HG03060 (cell line): ENCODE measurements at regions not wholly inside any gene's neighbourhood (a gene's known extent, or its start where the extent isn't known, plus 50 kb on each side); places are given as distances from the start of the nearest gene placed in this dataset.

Source experiments
- ATAC-seq: cut with Tn5 transposase; IDR thresholded peaks from one replicate; pipeline ENCODE4 v1.9.1; 2021; ENCODE audit warnings: low read depth, moderate number of reproducible peaks; ENCODE audit not compliant: unreplicated experiment

DNA sequence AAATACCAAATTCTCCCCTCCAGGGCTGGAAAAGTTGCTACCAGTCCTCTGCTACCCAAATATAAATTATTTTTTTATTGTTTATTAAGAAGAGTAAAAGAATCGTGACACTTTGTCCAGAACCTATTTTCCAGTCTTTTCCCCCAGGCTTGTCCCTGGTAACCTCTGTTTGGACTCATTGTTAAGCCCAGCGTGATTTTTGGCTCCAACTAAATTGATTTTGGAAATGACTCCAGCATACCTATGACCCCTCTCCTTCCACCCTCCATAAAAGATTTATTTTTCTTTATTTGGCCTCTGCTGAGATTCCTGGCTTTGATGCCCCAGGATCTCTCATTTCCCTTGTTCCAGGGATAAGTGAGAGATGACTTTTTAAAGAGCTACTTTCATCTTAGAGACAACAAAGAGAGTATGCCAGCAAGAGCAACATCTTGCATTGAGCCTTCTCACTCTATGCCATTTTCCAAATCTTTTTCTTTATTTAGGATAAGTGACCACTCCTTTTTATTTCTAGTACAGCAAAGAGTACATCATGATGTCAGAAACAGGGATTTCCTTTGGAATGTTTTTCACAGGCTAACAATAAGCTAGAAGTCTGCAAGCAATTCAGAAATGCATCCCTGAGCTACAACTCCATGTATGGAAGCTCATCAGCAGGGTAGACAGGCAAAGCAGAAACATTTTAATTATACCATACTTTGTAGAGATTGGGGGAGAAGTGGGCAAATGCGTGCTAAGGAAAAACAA is 75.8 kb downstream of the DAD1 start:
- no peak for ATAC-seq

- ATAC-seq, result no peak
Measured at GRCh38 chr14:22512106-22512814, 76.8 kb downstream of the DAD1 start.

GRCh38 chr14:22510527-22511110 is 78.4 kb downstream of the DAD1 start:
- ATAC-seq, result no peak

GRCh38 chr14:22509751-22510300 is 79.2 kb downstream of the DAD1 start:
- no peak for ATAC-seq

- ATAC-seq, result no peak
Measured at GRCh38 chr14:22509036-22509709, 79.9 kb downstream of the DAD1 start.

- no peak for ATAC-seq
Measured at GRCh38 chr14:22508662-22509035, 80.4 kb downstream of the DAD1 start.

DNA sequence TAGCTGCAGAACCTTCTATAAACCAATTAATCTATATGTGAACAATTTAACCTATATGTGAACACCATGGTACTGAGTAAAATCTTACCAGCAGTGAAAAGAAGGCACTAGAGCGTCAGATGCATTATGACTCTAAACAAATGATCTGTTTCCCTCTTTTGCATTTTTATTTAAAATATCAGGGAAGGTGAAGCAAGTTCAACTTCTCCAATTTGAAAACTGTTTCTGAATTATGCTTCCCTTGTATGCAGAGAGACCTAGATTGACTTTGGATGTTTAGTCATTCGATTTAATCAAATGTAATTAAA is 80.9 kb downstream of the DAD1 start:
- ATAC-seq, result no peak

GRCh38 chr14:22506778-22507351 is 82.2 kb downstream of the DAD1 start:
- ATAC-seq, result no peak

DNA sequence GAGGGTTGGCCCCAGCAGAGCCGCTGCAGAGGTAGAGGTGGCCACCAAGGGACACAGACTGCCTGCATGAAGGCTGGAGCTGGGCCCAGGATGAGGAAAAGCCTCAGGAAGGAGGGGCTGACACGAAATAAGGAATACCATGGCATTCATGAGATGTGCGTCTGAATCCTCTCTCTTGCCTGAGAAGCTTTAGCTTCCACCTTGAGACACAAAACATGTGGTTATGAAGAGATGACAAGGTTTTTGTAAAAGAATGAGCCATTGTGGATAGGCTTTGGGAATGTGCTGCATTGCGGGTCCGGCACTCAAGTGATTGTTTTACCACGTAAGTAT is 82.7 kb downstream of the DAD1 start:
- ATAC-seq, result no peak

- ATAC-seq, result no peak
Measured at GRCh38 chr14:22505697-22506377, 83.2 kb downstream of the DAD1 start.

GRCh38 chr14:22505309-22505696 is 83.7 kb downstream of the DAD1 start:
- no peak for ATAC-seq

DNA sequence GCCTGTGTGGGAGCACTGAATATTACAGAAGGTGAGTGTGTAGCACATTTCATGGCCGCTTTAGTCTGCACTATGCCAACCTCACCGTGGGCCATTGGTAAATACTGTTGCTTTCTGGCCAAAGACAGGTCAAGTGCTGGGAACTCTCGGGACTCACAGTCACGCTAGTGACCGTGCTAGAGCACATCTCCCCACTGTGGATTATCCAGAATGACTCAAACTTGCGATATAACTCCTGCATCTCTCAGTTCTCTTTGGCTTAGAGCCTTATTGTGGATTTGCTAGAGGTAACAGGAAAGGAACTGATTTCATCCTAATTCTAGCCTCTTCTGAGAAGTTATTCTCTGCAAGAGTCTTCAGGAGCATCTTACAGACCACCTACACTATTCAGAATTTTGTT is 86.5 kb downstream of the DAD1 start:
- no peak for ATAC-seq

DNA sequence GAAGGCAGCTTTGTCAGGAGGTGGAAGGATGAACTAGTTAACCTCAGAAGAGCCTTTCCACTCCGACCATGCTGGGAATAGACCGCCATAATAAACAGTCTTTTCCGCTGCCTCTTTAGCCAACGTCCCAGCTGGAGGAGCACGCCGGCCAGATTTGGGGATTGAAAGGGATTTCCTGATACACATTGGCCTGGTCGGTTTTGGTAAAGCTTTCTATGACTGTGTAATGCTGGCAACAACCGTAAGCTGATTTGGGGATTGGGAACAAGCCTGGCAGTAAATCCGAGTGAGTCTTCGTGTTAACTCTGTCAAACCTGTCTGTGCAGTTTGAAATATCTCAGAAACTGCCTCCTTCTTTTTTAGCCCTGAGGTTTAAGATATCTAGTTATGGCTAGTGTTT is 87.0 kb downstream of the DAD1 start:
- ATAC-seq, result no peak

- ATAC-seq, result no peak
Measured at GRCh38 chr14:22500954-22501726, 87.9 kb downstream of the DAD1 start.

GRCh38 chr14:22500525-22500924 is 88.5 kb downstream of the DAD1 start:
- ATAC-seq, result no peak

DNA sequence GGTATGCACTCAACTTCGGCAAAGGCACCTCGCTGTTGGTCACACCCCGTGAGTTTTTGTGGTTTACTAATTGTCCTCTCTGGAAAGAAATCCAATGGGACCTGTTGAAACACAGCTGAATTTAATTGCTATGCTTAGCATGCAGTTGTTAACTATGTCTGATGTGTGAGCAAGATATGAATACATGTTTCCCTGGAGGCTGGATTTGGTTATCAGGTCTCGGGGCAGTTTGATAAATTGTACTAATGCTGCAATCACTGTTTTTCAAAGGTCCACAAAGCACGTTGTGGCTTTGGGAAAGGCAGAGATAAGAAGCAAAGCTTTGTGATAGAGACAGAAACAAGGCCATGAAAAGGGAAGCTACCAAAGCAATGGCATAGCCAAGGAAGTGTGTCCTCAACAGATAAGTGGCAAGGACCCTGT is 91.3 kb downstream of the DAD1 start:
- ATAC-seq, result no peak

GRCh38 chr14:22497144-22497423 is 91.9 kb downstream of the DAD1 start:
- no peak for ATAC-seq

DNA sequence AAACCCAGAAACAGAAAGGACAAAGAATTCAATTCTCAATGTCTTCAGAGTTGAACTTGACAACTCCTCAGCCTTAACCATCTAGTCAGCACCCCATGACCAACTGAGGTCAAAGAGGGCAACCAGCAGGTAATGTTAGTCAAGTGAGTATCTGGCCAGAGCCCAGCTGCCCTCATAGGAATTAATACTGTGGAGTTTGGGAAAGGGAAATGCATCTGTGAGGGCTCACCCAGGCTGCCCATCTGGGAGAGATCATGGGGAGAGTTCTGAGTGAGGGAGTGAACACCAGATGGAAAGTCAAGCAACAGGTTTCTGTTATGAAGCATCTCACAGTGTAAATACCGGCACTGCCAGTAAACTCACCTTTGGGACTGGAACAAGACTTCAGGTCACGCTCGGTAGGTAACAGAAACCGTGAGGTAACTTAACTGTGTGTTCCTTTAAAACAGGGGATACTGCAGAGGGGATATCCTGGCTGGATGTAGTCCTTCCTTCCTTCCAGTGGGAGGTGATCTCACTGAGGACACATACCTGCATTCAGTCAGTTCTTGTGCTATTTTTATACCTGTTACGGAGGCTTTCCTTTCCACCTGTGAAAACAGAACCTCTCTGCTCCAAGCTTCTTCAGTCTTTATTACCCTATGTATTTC is 94.4 kb downstream of the DAD1 start:
- ATAC-seq, result no peak

DNA sequence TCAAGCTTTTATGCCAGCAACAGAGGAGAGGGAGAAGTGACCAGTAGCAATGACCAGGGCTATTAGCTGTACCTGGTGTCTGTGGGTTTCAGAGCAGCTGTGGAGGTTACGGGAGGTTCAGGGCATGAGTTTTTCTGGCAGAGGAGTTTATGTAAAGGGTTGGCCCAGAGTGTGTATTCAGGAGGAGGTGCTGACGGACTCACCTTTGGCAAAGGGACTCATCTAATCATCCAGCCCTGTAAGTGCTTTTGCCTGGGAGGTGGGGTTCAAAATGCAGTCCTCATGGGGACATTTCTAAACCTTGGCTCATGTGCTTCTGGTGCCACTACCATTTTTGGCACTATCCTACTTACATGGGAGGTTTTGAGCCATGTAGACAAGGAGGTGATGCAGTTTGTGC is 95.3 kb downstream of the DAD1 start:
- ATAC-seq, result no peak
